GM23338 (cell line): ENCODE measurements at regions not wholly inside any gene's neighbourhood (a gene's known extent, or its start where the extent isn't known, plus 50 kb on each side); places are given as distances from the start of the nearest gene placed in this dataset.

Source experiments
- ATAC-seq: fragments of 200-7000 bp; cut with Tn5 transposase; 3 replicates; pipeline ENCODE4 v1.9.1; 2020
- DNase-seq: peaks from one replicate; pipeline ENCODE4 v3.0.0-alpha.2; 2015; ENCODE audit warnings: low spot score
- H2AFZ ChIP-seq: fragments of 200-600 bp; sonication (generic); 2 replicates; pipeline ENCODE4 v1.8.0; 2016; ENCODE audit warnings: antibody characterized with exemption, mild to moderate bottlenecking, moderate library complexity
- H3F3A ChIP-seq: fragments of 200-600 bp; sonication (generic); replicated peaks from 2 replicates; pipeline ENCODE4 v1.8.0; 2017; ENCODE audit warnings: antibody characterized with exemption, mixed run types, low read depth
- H3K27ac ChIP-seq: fragments of 200-600 bp; sonication (generic); 2 replicates; pipeline ENCODE4 v1.6.1; 2016; ENCODE audit warnings: low read depth
- H3K27me3 ChIP-seq: fragments of 200-600 bp; sonication (generic); 2 replicates; pipeline ENCODE4 v1.8.0; 2016; ENCODE audit warnings: mild to moderate bottlenecking, mixed run types, moderate library complexity; ENCODE audit not compliant: insufficient read depth
- H3K36me3 ChIP-seq: fragments of 200-600 bp; sonication (generic); 2 replicates; pipeline ENCODE4 v1.8.0; 2016; ENCODE audit warnings: mild to moderate bottlenecking; ENCODE audit not compliant: insufficient read depth
- H3K4me1 ChIP-seq: fragments of 200-600 bp; sonication (generic); 2 replicates; pipeline ENCODE4 v1.8.0; 2016; ENCODE audit warnings: mild to moderate bottlenecking, moderate library complexity; ENCODE audit not compliant: insufficient read depth
- H3K4me2 ChIP-seq: fragments of 200-600 bp; sonication (generic); 2 replicates; pipeline ENCODE4 v1.7.1; 2017; ENCODE audit warnings: mixed run types
- H3K4me3 ChIP-seq: fragments of 200-600 bp; sonication (generic); 2 replicates; pipeline ENCODE4 v1.6.1; 2016; ENCODE audit warnings: mixed run types
- H3K79me2 ChIP-seq: fragments of 200-600 bp; sonication (generic); replicated peaks from 2 replicates; pipeline ENCODE4 v1.8.0; 2017; ENCODE audit warnings: mild to moderate bottlenecking; ENCODE audit not compliant: insufficient read depth
- H3K9me2 ChIP-seq: fragments of 200-600 bp; sonication (generic); 2 replicates; pipeline ENCODE4 v1.8.0; 2017; ENCODE audit not compliant: insufficient read depth
- H4K20me1 ChIP-seq: fragments of 200-600 bp; sonication (generic); replicated peaks from 2 replicates; pipeline ENCODE4 v1.8.0; 2017; ENCODE audit warnings: mild to moderate bottlenecking; ENCODE audit not compliant: insufficient read depth
- H3K27ac Mint-ChIP-seq: 2 replicates; pipeline ENCODE4 v1.8.0; 2020; ENCODE audit warnings: inconsistent platforms, mild to moderate bottlenecking, moderate library complexity, mixed read lengths
- H3K27me3 Mint-ChIP-seq: 3 replicates; pipeline ENCODE4 v1.8.0; 2022; ENCODE audit warnings: low read depth, mild to moderate bottlenecking, moderate library complexity, mixed read lengths, inconsistent platforms; ENCODE audit not compliant: insufficient read depth, poor library complexity
- H3K36me3 Mint-ChIP-seq: 3 replicates; pipeline ENCODE4 v1.8.0; 2021; ENCODE audit warnings: low read depth, mild to moderate bottlenecking, inconsistent platforms, moderate library complexity, mixed read lengths
- H3K4me1 Mint-ChIP-seq: 3 replicates; pipeline ENCODE4 v1.8.0; 2020; ENCODE audit warnings: mild to moderate bottlenecking, inconsistent platforms, mixed read lengths
- H3K4me3 Mint-ChIP-seq: 3 replicates; pipeline ENCODE4 v1.8.0; 2021; ENCODE audit warnings: moderate library complexity, mild to moderate bottlenecking, inconsistent platforms, mixed read lengths
- H3K9me3 Mint-ChIP-seq: 3 replicates; pipeline ENCODE4 v1.8.0; 2020; ENCODE audit warnings: moderate library complexity, mild to moderate bottlenecking, inconsistent platforms, mixed read lengths
- CTCF ChIP-seq, 2 experiments: fragments of 200-600 bp in 1 of 2; sonication (generic) in 1 of 2; conservative IDR thresholded peaks; 2 replicates each; pipeline versions ENCODE4 v1.5.1 to v1.6.1; 2016 to 2017; ENCODE audit warnings: antibody characterized with exemption in 2 of 2, low read depth in 2 of 2, mild to moderate bottlenecking in 2 of 2, moderate library complexity in 1 of 2
- ETS1 ChIP-seq: IDR thresholded peaks from 2 replicates; pipeline ENCODE4 v1.6.1; 2016; ENCODE audit warnings: antibody characterized with exemption
- EZH2phosphoT487 ChIP-seq: fragments of 200-600 bp; sonication (generic); IDR thresholded peaks from one replicate; pipeline ENCODE4 v1.8.1; 2018; ENCODE audit warnings: antibody characterized with exemption; ENCODE audit not compliant: unreplicated experiment
- JUNB ChIP-seq: IDR thresholded peaks from one replicate; pipeline ENCODE4 v1.6.1; 2016; ENCODE audit warnings: antibody characterized with exemption; ENCODE audit not compliant: unreplicated experiment
- POLR2AphosphoS5 ChIP-seq: IDR thresholded peaks from 2 replicates; pipeline ENCODE4 v1.6.1; 2016; ENCODE audit warnings: antibody characterized with exemption, low read depth
- STAT1 ChIP-seq: IDR thresholded peaks from one replicate; pipeline ENCODE4 v1.6.1; 2016; ENCODE audit warnings: antibody characterized with exemption; ENCODE audit not compliant: unreplicated experiment
- ZNF331 ChIP-seq: fragments of 250-450 bp; sonication (Bioruptor Pico); IDR thresholded peaks from 2 replicates; pipeline ENCODE4 v1.5.0; 2020; ENCODE audit warnings: low read depth, mild to moderate bottlenecking, moderate library complexity
- TF ChIP-seq, protein P1 (sequence below): fragments of 250-450 bp; sonication (Bioruptor Pico); IDR thresholded peaks from 2 replicates; pipeline ENCODE4 v1.5.0; 2020; ENCODE audit warnings: mild to moderate bottlenecking, moderate library complexity
- TF ChIP-seq, protein P2 (sequence below): IDR thresholded peaks from one replicate; pipeline ENCODE4 v1.6.1; 2018; ENCODE audit warnings: antibody characterized with exemption; ENCODE audit not compliant: unreplicated experiment

GRCh38 chr6:19009769-19010168 lies 622.6 kb downstream of the RNF144B start (continued):
- TF ChIP-seq CTCF (conservative IDR thresholded peaks at IDR 0.05; ENCODE audit: low read depth in 2 of 2) (no peak), JUNB (no peak)
- TF ChIP-seq, protein P1, sequence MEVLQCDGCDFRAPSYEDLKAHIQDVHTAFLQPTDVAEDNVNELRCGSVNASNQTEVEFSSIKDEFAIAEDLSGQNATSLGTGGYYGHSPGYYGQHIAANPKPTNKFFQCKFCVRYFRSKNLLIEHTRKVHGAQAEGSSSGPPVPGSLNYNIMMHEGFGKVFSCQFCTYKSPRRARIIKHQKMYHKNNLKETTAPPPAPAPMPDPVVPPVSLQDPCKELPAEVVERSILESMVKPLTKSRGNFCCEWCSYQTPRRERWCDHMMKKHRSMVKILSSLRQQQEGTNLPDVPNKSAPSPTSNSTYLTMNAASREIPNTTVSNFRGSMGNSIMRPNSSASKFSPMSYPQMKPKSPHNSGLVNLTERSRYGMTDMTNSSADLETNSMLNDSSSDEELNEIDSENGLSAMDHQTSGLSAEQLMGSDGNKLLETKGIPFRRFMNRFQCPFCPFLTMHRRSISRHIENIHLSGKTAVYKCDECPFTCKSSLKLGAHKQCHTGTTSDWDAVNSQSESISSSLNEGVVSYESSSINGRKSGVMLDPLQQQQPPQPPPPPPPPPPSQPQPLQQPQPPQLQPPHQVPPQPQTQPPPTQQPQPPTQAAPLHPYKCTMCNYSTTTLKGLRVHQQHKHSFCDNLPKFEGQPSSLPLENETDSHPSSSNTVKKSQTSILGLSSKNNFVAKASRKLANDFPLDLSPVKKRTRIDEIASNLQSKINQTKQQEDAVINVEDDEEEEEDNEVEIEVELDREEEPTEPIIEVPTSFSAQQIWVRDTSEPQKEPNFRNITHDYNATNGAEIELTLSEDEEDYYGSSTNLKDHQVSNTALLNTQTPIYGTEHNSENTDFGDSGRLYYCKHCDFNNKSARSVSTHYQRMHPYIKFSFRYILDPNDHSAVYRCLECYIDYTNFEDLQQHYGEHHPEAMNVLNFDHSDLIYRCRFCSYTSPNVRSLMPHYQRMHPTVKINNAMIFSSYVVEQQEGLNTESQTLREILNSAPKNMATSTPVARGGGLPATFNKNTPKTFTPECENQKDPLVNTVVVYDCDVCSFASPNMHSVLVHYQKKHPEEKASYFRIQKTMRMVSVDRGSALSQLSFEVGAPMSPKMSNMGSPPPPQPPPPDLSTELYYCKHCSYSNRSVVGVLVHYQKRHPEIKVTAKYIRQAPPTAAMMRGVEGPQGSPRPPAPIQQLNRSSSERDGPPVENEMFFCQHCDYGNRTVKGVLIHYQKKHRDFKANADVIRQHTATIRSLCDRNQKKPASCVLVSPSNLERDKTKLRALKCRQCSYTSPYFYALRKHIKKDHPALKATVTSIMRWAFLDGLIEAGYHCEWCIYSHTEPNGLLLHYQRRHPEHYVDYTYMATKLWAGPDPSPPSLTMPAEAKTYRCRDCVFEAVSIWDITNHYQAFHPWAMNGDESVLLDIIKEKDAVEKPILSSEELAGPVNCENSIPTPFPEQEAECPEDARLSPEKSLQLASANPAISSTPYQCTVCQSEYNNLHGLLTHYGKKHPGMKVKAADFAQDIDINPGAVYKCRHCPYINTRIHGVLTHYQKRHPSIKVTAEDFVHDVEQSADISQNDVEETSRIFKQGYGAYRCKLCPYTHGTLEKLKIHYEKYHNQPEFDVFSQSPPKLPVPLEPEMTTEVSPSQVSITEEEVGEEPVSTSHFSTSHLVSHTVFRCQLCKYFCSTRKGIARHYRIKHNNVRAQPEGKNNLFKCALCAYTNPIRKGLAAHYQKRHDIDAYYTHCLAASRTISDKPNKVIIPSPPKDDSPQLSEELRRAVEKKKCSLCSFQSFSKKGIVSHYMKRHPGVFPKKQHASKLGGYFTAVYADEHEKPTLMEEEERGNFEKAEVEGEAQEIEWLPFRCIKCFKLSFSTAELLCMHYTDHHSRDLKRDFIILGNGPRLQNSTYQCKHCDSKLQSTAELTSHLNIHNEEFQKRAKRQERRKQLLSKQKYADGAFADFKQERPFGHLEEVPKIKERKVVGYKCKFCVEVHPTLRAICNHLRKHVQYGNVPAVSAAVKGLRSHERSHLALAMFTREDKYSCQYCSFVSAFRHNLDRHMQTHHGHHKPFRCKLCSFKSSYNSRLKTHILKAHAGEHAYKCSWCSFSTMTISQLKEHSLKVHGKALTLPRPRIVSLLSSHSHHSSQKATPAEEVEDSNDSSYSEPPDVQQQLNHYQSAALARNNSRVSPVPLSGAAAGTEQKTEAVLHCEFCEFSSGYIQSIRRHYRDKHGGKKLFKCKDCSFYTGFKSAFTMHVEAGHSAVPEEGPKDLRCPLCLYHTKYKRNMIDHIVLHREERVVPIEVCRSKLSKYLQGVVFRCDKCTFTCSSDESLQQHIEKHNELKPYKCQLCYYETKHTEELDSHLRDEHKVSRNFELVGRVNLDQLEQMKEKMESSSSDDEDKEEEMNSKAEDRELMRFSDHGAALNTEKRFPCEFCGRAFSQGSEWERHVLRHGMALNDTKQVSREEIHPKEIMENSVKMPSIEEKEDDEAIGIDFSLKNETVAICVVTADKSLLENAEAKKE (CRISPR knock-in tag): no peak

DNA sequence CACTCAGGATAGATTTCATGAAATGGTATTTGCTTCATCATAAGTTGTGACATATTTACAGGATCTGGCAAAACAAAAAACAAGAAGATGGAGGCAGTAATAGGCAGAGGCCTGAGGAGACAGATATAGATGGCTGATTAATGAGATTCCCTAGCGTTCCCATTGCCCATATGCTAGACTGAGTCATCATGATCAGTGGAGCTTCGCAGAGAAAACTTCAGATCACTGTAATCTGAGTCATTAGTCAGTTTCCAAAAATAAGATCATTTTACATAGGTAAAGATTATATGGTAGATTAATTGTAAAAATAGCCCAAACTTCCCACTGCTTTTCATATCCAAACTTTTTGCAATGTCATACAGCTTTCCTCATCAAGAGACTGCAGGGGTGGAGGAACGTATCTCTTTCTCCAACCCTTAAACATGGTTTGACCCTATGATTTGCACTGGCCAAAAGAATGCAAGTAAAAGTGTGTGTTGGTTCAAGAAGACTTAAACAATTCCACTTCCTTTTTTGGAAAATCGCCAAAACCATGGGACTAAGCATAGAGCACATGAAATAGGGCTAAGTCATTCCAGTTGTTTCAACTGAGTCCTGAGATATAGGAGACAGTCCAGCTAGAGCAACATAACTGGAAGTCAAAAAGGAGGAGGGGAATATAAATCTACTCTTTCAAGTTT lies 626.0 kb downstream of the RNF144B start:
- Histone ChIP-seq H3F3A (no peaks in the 10 kb centered on the region), H3K4me2 (no peak overlapping the region), H3K27ac (no peak overlapping the region), H3K9me2 (no peaks in the 10 kb centered on the region), H3K27me3 (no peaks in the 10 kb centered on the region), H4K20me1 (no peaks in the 10 kb centered on the region), H3K79me2 (no peaks in the 10 kb centered on the region), H3K4me3 (no peak overlapping the region), H3K4me1 (no peaks in the 10 kb centered on the region), H3K36me3 (no peaks in the 10 kb centered on the region), H2AFZ (no peak overlapping the region)
- Mint-ChIP-seq H3K27ac (no peak overlapping the region), H3K9me3 (no peaks in the 10 kb centered on the region), H3K4me1 (no peaks in the 10 kb centered on the region), H3K4me3 (no peak overlapping the region), H3K27me3 (no peaks in the 10 kb centered on the region), H3K36me3 (no peaks in the 10 kb centered on the region)
- DNase-seq (no peak), ATAC-seq (no peak)
- TF ChIP-seq, protein P2, sequence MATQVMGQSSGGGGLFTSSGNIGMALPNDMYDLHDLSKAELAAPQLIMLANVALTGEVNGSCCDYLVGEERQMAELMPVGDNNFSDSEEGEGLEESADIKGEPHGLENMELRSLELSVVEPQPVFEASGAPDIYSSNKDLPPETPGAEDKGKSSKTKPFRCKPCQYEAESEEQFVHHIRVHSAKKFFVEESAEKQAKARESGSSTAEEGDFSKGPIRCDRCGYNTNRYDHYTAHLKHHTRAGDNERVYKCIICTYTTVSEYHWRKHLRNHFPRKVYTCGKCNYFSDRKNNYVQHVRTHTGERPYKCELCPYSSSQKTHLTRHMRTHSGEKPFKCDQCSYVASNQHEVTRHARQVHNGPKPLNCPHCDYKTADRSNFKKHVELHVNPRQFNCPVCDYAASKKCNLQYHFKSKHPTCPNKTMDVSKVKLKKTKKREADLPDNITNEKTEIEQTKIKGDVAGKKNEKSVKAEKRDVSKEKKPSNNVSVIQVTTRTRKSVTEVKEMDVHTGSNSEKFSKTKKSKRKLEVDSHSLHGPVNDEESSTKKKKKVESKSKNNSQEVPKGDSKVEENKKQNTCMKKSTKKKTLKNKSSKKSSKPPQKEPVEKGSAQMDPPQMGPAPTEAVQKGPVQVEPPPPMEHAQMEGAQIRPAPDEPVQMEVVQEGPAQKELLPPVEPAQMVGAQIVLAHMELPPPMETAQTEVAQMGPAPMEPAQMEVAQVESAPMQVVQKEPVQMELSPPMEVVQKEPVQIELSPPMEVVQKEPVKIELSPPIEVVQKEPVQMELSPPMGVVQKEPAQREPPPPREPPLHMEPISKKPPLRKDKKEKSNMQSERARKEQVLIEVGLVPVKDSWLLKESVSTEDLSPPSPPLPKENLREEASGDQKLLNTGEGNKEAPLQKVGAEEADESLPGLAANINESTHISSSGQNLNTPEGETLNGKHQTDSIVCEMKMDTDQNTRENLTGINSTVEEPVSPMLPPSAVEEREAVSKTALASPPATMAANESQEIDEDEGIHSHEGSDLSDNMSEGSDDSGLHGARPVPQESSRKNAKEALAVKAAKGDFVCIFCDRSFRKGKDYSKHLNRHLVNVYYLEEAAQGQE: no peak
- TF ChIP-seq EZH2phosphoT487: no peak
- TF ChIP-seq ETS1: no peak
- TF ChIP-seq STAT1: no peak
- TF ChIP-seq POLR2AphosphoS5: no peak
- no peak for TF ChIP-seq CTCF (conservative IDR thresholded peaks at IDR 0.05; ENCODE audit: low read depth in 2 of 2)
- TF ChIP-seq ZNF331: no peak
